H1 (cell line): ENCODE measurements at regions not wholly inside any gene's neighbourhood (a gene's known extent, or its start where the extent isn't known, plus 50 kb on each side); places are given as distances from the start of the nearest gene placed in this dataset.

Experiments used
- CTCF ChIA-PET: fragments of 300-600 bp; sonication (Branson Sonifier 250); formaldehyde crosslinking; loops from one replicate; lab custom pipeline; 2021; ENCODE audit not compliant: partially characterized antibody; lab: Charles Lee
- POLR2A ChIA-PET: fragments of 300-600 bp; sonication (Branson Sonifier 250); formaldehyde crosslinking; loops from one replicate; lab custom pipeline; 2021; ENCODE audit warnings: inconsistent platforms; ENCODE audit not compliant: partially characterized antibody; lab: Charles Lee
- DNase-seq, 2 experiments: peaks; one replicate each; pipeline versions ENCODE4 v3.0.0 to v3.0.0-alpha.2; 2010 to 2022; ENCODE audit warnings: low spot score in 2 of 2, low read depth in 1 of 2, mixed read lengths in 1 of 2
- FAIRE-seq: peaks from 2 replicates; lab custom pipeline; 2011; peaks lifted over from hg19 to GRCh38; lab: Jason Lieb, UNC
- H2AFZ ChIP-seq: 2 replicates; pipeline ENCODE4 v1.8.1; 2012; ENCODE audit warnings: low read length, inconsistent platforms
- H2AK5ac ChIP-seq: 2 replicates; pipeline ENCODE4 v1.6.1; 2013; ENCODE audit warnings: low read depth, low read length
- H2BK120ac ChIP-seq: replicated peaks from 2 replicates; pipeline ENCODE3; 2013; ENCODE audit warnings: low read depth, low read length, inconsistent platforms
- H2BK12ac ChIP-seq: 2 replicates; pipeline ENCODE4 v1.6.1; 2013; ENCODE audit warnings: low read depth, low read length
- H2BK15ac ChIP-seq: 2 replicates; pipeline ENCODE4 v1.6.1; 2013; ENCODE audit warnings: low read length
- H2BK20ac ChIP-seq: 2 replicates; pipeline ENCODE4 v1.6.1; 2013; ENCODE audit warnings: low read length
- H2BK5ac ChIP-seq: 2 replicates; pipeline ENCODE4 v1.6.1; 2013; ENCODE audit warnings: low read depth, low read length
- H3K14ac ChIP-seq: 2 replicates; pipeline ENCODE4 v1.6.1; 2013; ENCODE audit warnings: inconsistent platforms; ENCODE audit not compliant: insufficient read length
- H3K18ac ChIP-seq: 2 replicates; pipeline ENCODE4 v1.6.1; 2013; ENCODE audit warnings: low read length; ENCODE audit errors: extremely low read depth
- H3K23ac ChIP-seq: 2 replicates; pipeline ENCODE4 v1.6.1; 2013; ENCODE audit warnings: inconsistent platforms; ENCODE audit not compliant: insufficient read length
- H3K23me2 ChIP-seq: 2 replicates; pipeline ENCODE4 v1.6.1; 2013; ENCODE audit warnings: low read depth, low read length
- H3K27ac ChIP-seq: 2 replicates; pipeline ENCODE4 v1.6.1; 2011; ENCODE audit warnings: low read depth, low read length, inconsistent platforms
- H3K27me3 ChIP-seq, 4 experiments: replicated peaks in 1 of 4; 1 replicate in 1 of 4; 2 replicates in 3 of 4; pipeline versions ENCODE4 v1.6.1 to v1.8.1; 2011 to 2013; ENCODE audit warnings: low read length in 3 of 4, mild to moderate bottlenecking in 3 of 4, inconsistent platforms in 2 of 4, mixed read lengths in 2 of 4, moderate library complexity in 1 of 4; ENCODE audit not compliant: control insufficient read depth in 3 of 4, insufficient read depth in 3 of 4; ENCODE audit errors: extremely low read depth in 1 of 4
- H3K36me3 ChIP-seq, 4 experiments: 2 replicates each; pipeline versions ENCODE4 v1.6.1 to v1.8.1; 2011 to 2013; ENCODE audit warnings: mild to moderate bottlenecking in 4 of 4, low read length in 3 of 4, moderate library complexity in 2 of 4, control low read depth in 1 of 4, inconsistent platforms in 1 of 4; ENCODE audit not compliant: insufficient read depth in 4 of 4, control insufficient read depth in 2 of 4
- H3K4ac ChIP-seq: replicated peaks from 2 replicates; pipeline ENCODE3; 2013; ENCODE audit warnings: low read length, low read depth, mixed read lengths, inconsistent platforms; ENCODE audit not compliant: insufficient read length
- H3K4me1 ChIP-seq, 4 experiments: replicated peaks in 1 of 4; 1 replicate in 1 of 4; 2 replicates in 3 of 4; pipeline versions ENCODE4 v1.6.1 to v1.8.1; 2011 to 2013; ENCODE audit warnings: low read length in 3 of 4, inconsistent platforms in 2 of 4, mixed read lengths in 1 of 4; ENCODE audit not compliant: insufficient read depth in 4 of 4, control insufficient read depth in 3 of 4
- H3K4me2 ChIP-seq, 2 experiments: 2 replicates each; pipeline versions ENCODE4 v1.6.1 to v1.8.1; 2011 to 2013; ENCODE audit warnings: low read depth in 2 of 2, low read length in 2 of 2, control low read depth in 1 of 2, inconsistent platforms in 1 of 2, mild to moderate bottlenecking in 1 of 2; ENCODE audit not compliant: insufficient read depth in 1 of 2
- H3K4me3 ChIP-seq, 4 experiments: fragments of 200-600, 300-600 bp in 1 of 4; sonication (generic), shearing (Covaris generic), sonication (Bioruptor Twin) in 1 of 4; 2 replicates each; pipeline versions ENCODE4 v1.5.1 to v1.8.1; 2011 to 2016; ENCODE audit warnings: low read length in 4 of 4, low read depth in 3 of 4, control low read depth in 2 of 4, inconsistent platforms in 2 of 4, mild to moderate bottlenecking in 2 of 4, mixed read lengths in 1 of 4, moderate library complexity in 1 of 4; ENCODE audit not compliant: insufficient read depth in 2 of 4; ENCODE audit errors: extremely low read depth in 1 of 4
- H3K56ac ChIP-seq: replicated peaks from 2 replicates; pipeline ENCODE3; 2013; ENCODE audit warnings: low read depth, mild to moderate bottlenecking, mixed read lengths, low read length, inconsistent platforms; ENCODE audit not compliant: insufficient read length
- H3K79me1 ChIP-seq: 2 replicates; pipeline ENCODE4 v1.6.1; 2013; ENCODE audit warnings: low read depth, low read length, control low read depth
- H3K79me2 ChIP-seq, 2 experiments: 2 replicates each; pipeline versions ENCODE4 v1.6.1 to v1.8.1; 2012 to 2013; ENCODE audit warnings: low read length in 2 of 2, mild to moderate bottlenecking in 2 of 2, inconsistent platforms in 1 of 2; ENCODE audit not compliant: insufficient read depth in 2 of 2, control insufficient read depth in 1 of 2
- H3K9ac ChIP-seq, 4 experiments: replicated peaks in 1 of 4; 1 replicate in 1 of 4; 2 replicates in 3 of 4; pipeline versions ENCODE4 v1.6.1 to v1.8.1; 2011 to 2013; ENCODE audit warnings: low read depth in 3 of 4, low read length in 3 of 4, control low read depth in 2 of 4, mild to moderate bottlenecking in 2 of 4, moderate library complexity in 2 of 4, inconsistent platforms in 1 of 4; ENCODE audit errors: extremely low read depth in 1 of 4
- H3K9me3 ChIP-seq, 2 experiments: 2 replicates each; pipeline versions ENCODE4 v1.6.1 to v1.8.1; 2012 to 2013; ENCODE audit warnings: mild to moderate bottlenecking in 2 of 2, moderate library complexity in 2 of 2, control low read depth in 1 of 2, inconsistent platforms in 1 of 2, low read depth in 1 of 2, low read length in 1 of 2, mixed read lengths in 1 of 2; ENCODE audit not compliant: insufficient read depth in 2 of 2
- H4K20me1 ChIP-seq, 2 experiments: replicated peaks in 1 of 2; 2 replicates each; pipeline versions ENCODE3 to v1.8.1; 2011 to 2013; ENCODE audit warnings: inconsistent platforms in 2 of 2, low read length in 2 of 2, mild to moderate bottlenecking in 1 of 2; ENCODE audit not compliant: insufficient read depth in 2 of 2, control insufficient read depth in 1 of 2
- H4K5ac ChIP-seq: 2 replicates; pipeline ENCODE4 v1.6.1; 2013; ENCODE audit warnings: low read length, low read depth, mixed read lengths, inconsistent platforms; ENCODE audit not compliant: insufficient read length
- H4K8ac ChIP-seq: 2 replicates; pipeline ENCODE4 v1.8.0; 2013; ENCODE audit warnings: mild to moderate bottlenecking, moderate library complexity, low read length, inconsistent platforms; ENCODE audit not compliant: insufficient read depth; ENCODE audit errors: extremely low read depth
- H4K91ac ChIP-seq: replicated peaks from 2 replicates; pipeline ENCODE3; 2013; ENCODE audit warnings: low read length, mixed read lengths, inconsistent platforms; ENCODE audit not compliant: insufficient read length
- CBX5 ChIP-seq: fragments of 300-800, 300-1000 bp; sonication (generic); IDR thresholded peaks from 2 replicates; pipeline ENCODE4 v1.7.1; 2016; ENCODE audit warnings: antibody characterized with exemption, low read length, low read depth
- CEBPB ChIP-seq: IDR thresholded peaks from 2 replicates; pipeline ENCODE4 v1.6.1; 2012; ENCODE audit warnings: low read depth, low read length
- CHD1 ChIP-seq: IDR thresholded peaks from 2 replicates; pipeline ENCODE4 v1.6.1; 2012; ENCODE audit warnings: low read depth, low read length, improper control_type of control experiment
- CREB1 ChIP-seq: IDR thresholded peaks from 2 replicates; pipeline ENCODE4 v1.6.1; 2012; ENCODE audit warnings: inconsistent platforms
- JUND ChIP-seq: IDR thresholded peaks from 2 replicates; pipeline ENCODE4 v1.6.1; 2011; ENCODE audit warnings: mild to moderate bottlenecking, improper control_type of control experiment, low read length
- KDM4A ChIP-seq: IDR thresholded peaks from one replicate; pipeline ENCODE4 v1.7.1; 2012; ENCODE audit warnings: low read depth, mild to moderate bottlenecking, moderate library complexity, low read length, inconsistent platforms; ENCODE audit not compliant: severe bottlenecking
- NRF1 ChIP-seq: IDR thresholded peaks from 2 replicates; pipeline ENCODE4 v1.6.1; 2011; ENCODE audit warnings: mild to moderate bottlenecking, low read depth, low read length, improper control_type of control experiment
- POLR2A ChIP-seq, 2 experiments: IDR thresholded peaks; 1 replicate in 1 of 2; 2 replicates in 1 of 2; pipeline ENCODE4 v1.6.1; 2011; ENCODE audit warnings: low read depth in 2 of 2, low read length in 2 of 2, mild to moderate bottlenecking in 2 of 2; ENCODE audit errors: control extremely low read depth in 1 of 2
- POU5F1 ChIP-seq: IDR thresholded peaks from 2 replicates; pipeline ENCODE4 v1.6.1; 2011; ENCODE audit warnings: low read depth, mild to moderate bottlenecking, low read length, moderate library complexity
- RNF2 ChIP-seq: fragments of 200-900, 300-1000 bp; sonication (generic); IDR thresholded peaks from 2 replicates; pipeline ENCODE4 v1.7.1; 2016; ENCODE audit warnings: borderline replicate concordance, low read depth, mild to moderate bottlenecking, antibody characterized with exemption, low read length; ENCODE audit not compliant: poor library complexity, severe bottlenecking; ENCODE audit errors: missing control alignments
- SAP30 ChIP-seq: fragments of 300-600 bp; sonication (generic); IDR thresholded peaks from 2 replicates; pipeline ENCODE4 v1.7.1; 2012; ENCODE audit warnings: low read length, moderate library complexity, mild to moderate bottlenecking, inconsistent platforms; ENCODE audit not compliant: insufficient read depth, insufficient replicate concordance
- SP2 ChIP-seq: IDR thresholded peaks from 2 replicates; pipeline ENCODE4 v1.6.1; 2012; ENCODE audit warnings: mild to moderate bottlenecking, low read length, inconsistent platforms
- SUZ12 ChIP-seq: fragments of 200-600 bp; sonication (generic); IDR thresholded peaks from 2 replicates; pipeline ENCODE4 v1.6.1; 2012; ENCODE audit warnings: mild to moderate bottlenecking, inconsistent platforms, low read length, moderate library complexity, mixed read lengths
- TAF1 ChIP-seq: IDR thresholded peaks from 2 replicates; pipeline ENCODE4 v1.6.1; 2011; ENCODE audit warnings: mild to moderate bottlenecking, low read depth, low read length
- ZNF274 ChIP-seq: IDR thresholded peaks from 2 replicates; pipeline ENCODE4 v1.7.0; 2012; ENCODE audit warnings: low read length, borderline replicate concordance; ENCODE audit errors: extremely low read depth
- WGBS, 2 experiments: shearing (Covaris generic) in 1 of 2; methylation state at CpG; one replicate each; pipeline versions ENCODE4 v1.1.6 to v1.1.7; 2013 to 2015; ENCODE audit warnings: low lambda C conversion rate in 2 of 2, mixed read lengths in 2 of 2, inconsistent platforms in 1 of 2, low coverage in 1 of 2, missing lambda C conversion rate in 1 of 2; ENCODE audit not compliant: insufficient replicate concordance in 2 of 2, insufficient coverage in 1 of 2, insufficient read length in 1 of 2; ENCODE audit errors: extremely low coverage in 1 of 2, missing lambda C conversion rate in 1 of 2; 5-methylcytosine and 5-hydroxymethylcytosine counted together

- H3K14ac ChIP-seq, result no peak overlapping the region
- 93% methylated on average over 4 of the region's 4 CpGs; no CpG with 5 or more reads in 1 of the 2 experiments for WGBS, 2 experiments
- FAIRE-seq (no peak), DNase-seq (no peak)
- H2BK20ac ChIP-seq, result no peak overlapping the region
- H3K4me2 ChIP-seq, result no peak overlapping the region
- H2AFZ ChIP-seq, result no peak overlapping the region; the same call in 1 of the 2 replicates
- H3K79me2 ChIP-seq, result no peaks in the 10 kb centered on the region
- no peak overlapping the region for H4K8ac ChIP-seq
- peaks cover 0 to 9% (median under 1%) of the 10 kb centered on the region in 4 experiments; a peak in 2 of 7 replicates for H3K4me1 ChIP-seq
- no peak overlapping the region for H2BK120ac ChIP-seq
- H3K4me3 ChIP-seq, result no peak overlapping the region
- H3K27ac ChIP-seq, result no peak overlapping the region
- POLR2A ChIA-PET, result no interaction called here
- no peak overlapping the region; the same call in 1 of the 2 replicates for H2AK5ac ChIP-seq
- no peaks in the 10 kb centered on the region for H3K36me3 ChIP-seq
- H2BK15ac ChIP-seq, result no peak overlapping the region
- no peak overlapping the region for H3K56ac ChIP-seq
- H4K5ac ChIP-seq, result no peak overlapping the region
- no peaks in the 10 kb centered on the region for H4K20me1 ChIP-seq
- no peaks in the 10 kb centered on the region for H3K79me1 ChIP-seq
- CTCF ChIA-PET, result interaction anchor here (0.6 to 1.4 kb wide), 3 partner anchors 84 to 644 kb away, joined by 3 to 6 read pairs (median 3); no protein-coding TSS in a partner anchor
- H4K91ac ChIP-seq, result no peak overlapping the region
- H3K23ac ChIP-seq, result no peak overlapping the region
- H3K9ac ChIP-seq, result no peak overlapping the region
- no peak overlapping the region for H3K4ac ChIP-seq
- no peak overlapping the region for H3K18ac ChIP-seq
- no peaks in the 10 kb centered on the region for H3K9me3 ChIP-seq
- H3K23me2 ChIP-seq, result no peaks in the 10 kb centered on the region; the same call in 1 of the 2 replicates
- H2BK12ac ChIP-seq, result no peak overlapping the region
- H3K27me3 ChIP-seq, result no peaks in the 10 kb centered on the region
- no peak overlapping the region for H2BK5ac ChIP-seq
- TF ChIP-seq RNF2 (no peak), SAP30 (no peak), CHD1 (no peak), POLR2A (IDR thresholded peaks at IDR 0.05; ENCODE audit: control extremely low read depth in 1 of 2, low read depth in 2 of 2, low read length in 2 of 2) (no peak), CREB1 (no peak), SUZ12 (no peak), TAF1 (no peak), JUND (no peak), CEBPB (no peak), SP2 (no peak), CBX5 (no peak), POU5F1 (no peak), KDM4A (no peak), NRF1 (no peak), ZNF274 (no peak)
Observed at GRCh38 chr1:182227864-182228547, 163.6 kb downstream of the GLUL start.
